Adipocyte (in vitro differentiated cells): ENCODE measurements at regions not wholly inside any gene's neighbourhood (a gene's known extent, or its start where the extent isn't known, plus 50 kb on each side); places are given as distances from the start of the nearest gene placed in this dataset.

Experiments used
- DNase-seq: peaks from one replicate; pipeline ENCODE4 v3.0.0-alpha.2; 2015; ENCODE audit warnings: low read depth
- H3K27me3 ChIP-seq: replicated peaks from 2 replicates; pipeline ENCODE4 v1.7.0; 2013; ENCODE audit warnings: mild to moderate bottlenecking, low read length, moderate library complexity; ENCODE audit not compliant: control insufficient read depth, insufficient read depth
- H3K36me3 ChIP-seq: 2 replicates; pipeline ENCODE4 v1.7.0; 2013; ENCODE audit warnings: low read length, mild to moderate bottlenecking, moderate library complexity; ENCODE audit not compliant: control insufficient read depth, insufficient read depth, severe bottlenecking
- H3K4me1 ChIP-seq: 2 replicates; pipeline ENCODE4 v1.7.0; 2013; ENCODE audit warnings: mild to moderate bottlenecking, low read length, moderate library complexity; ENCODE audit not compliant: control insufficient read depth, insufficient read depth
- H3K4me3 ChIP-seq: 2 replicates; pipeline ENCODE4 v1.7.0; 2013; ENCODE audit warnings: mild to moderate bottlenecking, low read length, moderate library complexity
- H3K9ac ChIP-seq: 2 replicates; pipeline ENCODE4 v1.7.0; 2013; ENCODE audit warnings: mild to moderate bottlenecking, low read length, moderate library complexity
- H3K9me3 ChIP-seq: 2 replicates; pipeline ENCODE4 v1.7.0; 2013; ENCODE audit warnings: mild to moderate bottlenecking, low read length, moderate library complexity; ENCODE audit not compliant: control insufficient read depth

- Histone ChIP-seq H3K4me1 (no peaks in the 10 kb centered on the region), H3K9ac (no peak overlapping the region), H3K9me3 (no peaks in the 10 kb centered on the region), H3K27me3 (no peaks in the 10 kb centered on the region), H3K36me3 (no peaks in the 10 kb centered on the region), H3K4me3 (no peak overlapping the region)
- no peak for DNase-seq
These were observed 395.7 kb upstream of the MAP3K7 start for GRCh38 chr6:90982581-90982980.

- no peaks in the 10 kb centered on the region for H3K27me3 ChIP-seq
- H3K4me1 ChIP-seq, result no peaks in the 10 kb centered on the region
- H3K9me3 ChIP-seq, result no peaks in the 10 kb centered on the region
- DNase-seq, result no peak
- H3K36me3 ChIP-seq, result no peaks in the 10 kb centered on the region
- H3K4me3 ChIP-seq, result no peak overlapping the region
- H3K9ac ChIP-seq, result no peak overlapping the region
These were observed 395.2 kb upstream of the MAP3K7 start for GRCh38 chr6:90982051-90982450.

GRCh38 chr6:90978046-90978445, 391.2 kb upstream of the MAP3K7 start:
- Histone ChIP-seq H3K4me3 (no peak overlapping the region), H3K9ac (no peak overlapping the region), H3K36me3 (no peaks in the 10 kb centered on the region), H3K9me3 (no peaks in the 10 kb centered on the region), H3K27me3 (no peaks in the 10 kb centered on the region), H3K4me1 (no peaks in the 10 kb centered on the region)
- DNase-seq, result no peak

GRCh38 chr6:90977513-90977912, 390.6 kb upstream of the MAP3K7 start:
- Histone ChIP-seq H3K9ac (no peak overlapping the region), H3K36me3 (no peaks in the 10 kb centered on the region)
- DNase-seq, result no peak

GRCh38 chr6:90976341-90976740, 389.5 kb upstream of the MAP3K7 start:
- H3K4me3 ChIP-seq, result no peak overlapping the region
- H3K36me3 ChIP-seq, result no peaks in the 10 kb centered on the region
- DNase-seq, result no peak
- no peak overlapping the region for H3K9ac ChIP-seq
- H3K4me1 ChIP-seq, result no peaks in the 10 kb centered on the region
- no peaks in the 10 kb centered on the region for H3K27me3 ChIP-seq
- no peaks in the 10 kb centered on the region for H3K9me3 ChIP-seq

More at GRCh38 chr6:90977513-90977912, 390.6 kb upstream of the MAP3K7 start:
- H3K4me3 ChIP-seq, result no peak overlapping the region
- H3K4me1 ChIP-seq, result no peaks in the 10 kb centered on the region
- H3K9me3 ChIP-seq, result no peaks in the 10 kb centered on the region
- no peaks in the 10 kb centered on the region for H3K27me3 ChIP-seq

GRCh38 chr6:90975741-90976140, 388.9 kb upstream of the MAP3K7 start:
- Histone ChIP-seq H3K9ac (no peak overlapping the region), H3K4me3 (no peak overlapping the region), H3K9me3 (no peaks in the 10 kb centered on the region), H3K36me3 (no peaks in the 10 kb centered on the region), H3K27me3 (no peaks in the 10 kb centered on the region), H3K4me1 (no peaks in the 10 kb centered on the region)
- no peak for DNase-seq

GRCh38 chr6:90973188-90973587, 386.3 kb upstream of the MAP3K7 start:
- no peak for DNase-seq
- H3K4me1 ChIP-seq, result no peaks in the 10 kb centered on the region
- H3K4me3 ChIP-seq, result no peak overlapping the region
- H3K36me3 ChIP-seq, result no peaks in the 10 kb centered on the region
- no peaks in the 10 kb centered on the region for H3K27me3 ChIP-seq
- H3K9ac ChIP-seq, result no peak overlapping the region
- H3K9me3 ChIP-seq, result no peaks in the 10 kb centered on the region

GRCh38 chr6:90970672-90971071, 383.8 kb upstream of the MAP3K7 start:
- no peaks in the 10 kb centered on the region for H3K36me3 ChIP-seq
- DNase-seq, result no peak

GRCh38 chr6:90967471-90967870, 380.6 kb upstream of the MAP3K7 start:
- DNase-seq, result no peak
- Histone ChIP-seq H3K4me1 (no peaks in the 10 kb centered on the region), H3K4me3 (no peak overlapping the region), H3K27me3 (no peaks in the 10 kb centered on the region), H3K9me3 (peaks cover 4% of the 10 kb centered on the region), H3K36me3 (no peaks in the 10 kb centered on the region), H3K9ac (no peak overlapping the region)

More at GRCh38 chr6:90970672-90971071, 383.8 kb upstream of the MAP3K7 start:
- H3K4me3 ChIP-seq, result no peak overlapping the region
- no peak overlapping the region for H3K9ac ChIP-seq
- no peaks in the 10 kb centered on the region for H3K27me3 ChIP-seq
- H3K9me3 ChIP-seq, result peaks cover 4% of the 10 kb centered on the region
- H3K4me1 ChIP-seq, result no peaks in the 10 kb centered on the region

GRCh38 chr6:90960324-90960723, 373.5 kb upstream of the MAP3K7 start:
- H3K4me1 ChIP-seq, result no peaks in the 10 kb centered on the region
- H3K4me3 ChIP-seq, result no peak overlapping the region
- H3K36me3 ChIP-seq, result no peaks in the 10 kb centered on the region
- H3K27me3 ChIP-seq, result peaks cover 5% of the 10 kb centered on the region
- no peaks in the 10 kb centered on the region for H3K9me3 ChIP-seq
- H3K9ac ChIP-seq, result no peak overlapping the region
- no peak for DNase-seq

- H3K9me3 ChIP-seq, result peaks cover 7% of the 10 kb centered on the region
- H3K4me1 ChIP-seq, result no peaks in the 10 kb centered on the region
- H3K4me3 ChIP-seq, result no peak overlapping the region
- H3K27me3 ChIP-seq, result peaks cover 5% of the 10 kb centered on the region
- no peaks in the 10 kb centered on the region for H3K36me3 ChIP-seq
- no peak for DNase-seq
- no peak overlapping the region for H3K9ac ChIP-seq
These were observed 368.4 kb upstream of the MAP3K7 start for GRCh38 chr6:90955246-90955645.

GRCh38 chr6:90953405-90954161, 366.7 kb upstream of the MAP3K7 start:
- Histone ChIP-seq H3K4me3 (no peak overlapping the region), H3K4me1 (no peaks in the 10 kb centered on the region), H3K9ac (no peak overlapping the region), H3K9me3 (peaks cover 7% of the 10 kb centered on the region), H3K27me3 (peaks cover 5% of the 10 kb centered on the region), H3K36me3 (no peaks in the 10 kb centered on the region)
- DNase-seq, result no peak
